ENCODE measurements at regions not wholly inside any gene's neighbourhood (a gene's known extent, or its start where the extent isn't known, plus 50 kb on each side); places are given as distances from the start of the nearest gene placed in this dataset.

- DNase-seq, result no peak
These were observed 52.2 kb upstream of the LSM14A start for GRCh38 chr19:34120141-34120540.

GRCh38 chr19:34120846-34121639 lies 51.3 kb upstream of the LSM14A start:
- DNase-seq, result no peak
